NB4 (cell line): ENCODE measurements at regions not wholly inside any gene's neighbourhood (a gene's known extent, or its start where the extent isn't known, plus 50 kb on each side); places are given as distances from the start of the nearest gene placed in this dataset.
"Not testable (repeated sequence)": the region's sequence is repeated elsewhere in the genome, so short reads cannot be mapped to it uniquely, and the experiment has no call there.

Experiments used
- DNase-seq: peaks from one replicate; pipeline ENCODE4 v3.0.0; 2010; ENCODE audit warnings: low read depth
- H3K4me3 ChIP-seq: one replicate; pipeline ENCODE4 v1.5.1; 2011; ENCODE audit warnings: mild to moderate bottlenecking, low read depth, low read length, moderate library complexity
- CTCF ChIP-seq: IDR thresholded peaks from one replicate; pipeline ENCODE4 v1.5.1; 2012; ENCODE audit warnings: low read depth, low read length
- MAX ChIP-seq: IDR thresholded peaks from 2 replicates; pipeline ENCODE4 v1.6.1; 2011; ENCODE audit warnings: low read depth, low read length
- MYC ChIP-seq: IDR thresholded peaks from 2 replicates; pipeline ENCODE4 v1.6.1; 2011; ENCODE audit warnings: low read depth, low read length
- POLR2A ChIP-seq: IDR thresholded peaks from 2 replicates; pipeline ENCODE4 v1.6.1; 2011; ENCODE audit warnings: mild to moderate bottlenecking; ENCODE audit not compliant: insufficient read length; ENCODE audit errors: extremely low read depth

- DNase-seq, result no peak
- TF ChIP-seq CTCF, result no peak
- TF ChIP-seq POLR2A, result no peak
- no peak for TF ChIP-seq MYC
- TF ChIP-seq MAX, result no peak
- H3K4me3 ChIP-seq, result no peak overlapping the region
These were observed 375.8 kb downstream of the MDFIC start for GRCh38 chr7:115297656-115298055.

GRCh38 chr7:115293628-115294240 is 371.8 kb downstream of the MDFIC start:
- H3K4me3 ChIP-seq, result no peak overlapping the region
- TF ChIP-seq CTCF (no peak), POLR2A (no peak), MYC (no peak), MAX (no peak)
- DNase-seq, result no peak

- TF ChIP-seq MYC (no peak), CTCF (no peak), MAX (no peak), POLR2A (no peak)
- DNase-seq, result no peak
- H3K4me3 ChIP-seq, result no peak overlapping the region
These were observed 370.5 kb downstream of the MDFIC start for GRCh38 chr7:115292381-115292780.

- DNase-seq, result no peak
- TF ChIP-seq MYC, result no peak
- TF ChIP-seq POLR2A, result no peak
- no peak for TF ChIP-seq MAX
- no peak for TF ChIP-seq CTCF
- no peak overlapping the region for H3K4me3 ChIP-seq
These were observed 368.1 kb downstream of the MDFIC start for GRCh38 chr7:115289971-115290370.

- no peak overlapping the region for H3K4me3 ChIP-seq
- no peak for DNase-seq
- TF ChIP-seq POLR2A, result no peak
- no peak for TF ChIP-seq CTCF
- TF ChIP-seq MAX, result no peak
- TF ChIP-seq MYC, result no peak
These were observed 354.9 kb downstream of the MDFIC start for GRCh38 chr7:115276791-115277190.

GRCh38 chr7:115273855-115274254 is 352.0 kb downstream of the MDFIC start:
- not testable (repeated sequence) for DNase-seq, H3K4me3 ChIP-seq
